WTC11 (cell line): ENCODE measurements at regions not wholly inside any gene's neighbourhood (a gene's known extent, or its start where the extent isn't known, plus 50 kb on each side); places are given as distances from the start of the nearest gene placed in this dataset.

Experiments used
- ATF2 ChIP-seq: sonication (generic); formaldehyde crosslinking; IDR thresholded peaks from 2 replicates; pipeline ENCODE4 v1.8.1; 2022; ENCODE audit warnings: low read depth, missing genetic modification reagents, borderline replicate concordance
- MYBL2 ChIP-seq: sonication (generic); formaldehyde crosslinking; IDR thresholded peaks from 2 replicates; pipeline ENCODE4 v1.8.1; 2023; ENCODE audit warnings: mild to moderate bottlenecking, moderate library complexity, missing genetic modification reagents
- ZNF671 ChIP-seq: fragments of 250-450 bp; sonication (Bioruptor Pico); IDR thresholded peaks from 2 replicates; pipeline ENCODE4 v1.8.0; 2021; ENCODE audit warnings: mild to moderate bottlenecking
- TF ChIP-seq, protein P1 (sequence below): fragments of 200-600 bp; IDR thresholded peaks from 2 replicates; pipeline ENCODE4 v1.8.0; 2022; ENCODE audit warnings: antibody characterized with exemption
- TF ChIP-seq, protein P2 (sequence below): sonication (generic); formaldehyde crosslinking; IDR thresholded peaks from 2 replicates; pipeline ENCODE4 v1.8.0; 2022; ENCODE audit warnings: mild to moderate bottlenecking, missing genetic modification reagents

- TF ChIP-seq ATF2 (CRISPR knock-in tag) (no peak), MYBL2 (CRISPR knock-in tag) (no peak), ZNF671 (CRISPR knock-in tag) (no peak)
- TF ChIP-seq, protein P1, sequence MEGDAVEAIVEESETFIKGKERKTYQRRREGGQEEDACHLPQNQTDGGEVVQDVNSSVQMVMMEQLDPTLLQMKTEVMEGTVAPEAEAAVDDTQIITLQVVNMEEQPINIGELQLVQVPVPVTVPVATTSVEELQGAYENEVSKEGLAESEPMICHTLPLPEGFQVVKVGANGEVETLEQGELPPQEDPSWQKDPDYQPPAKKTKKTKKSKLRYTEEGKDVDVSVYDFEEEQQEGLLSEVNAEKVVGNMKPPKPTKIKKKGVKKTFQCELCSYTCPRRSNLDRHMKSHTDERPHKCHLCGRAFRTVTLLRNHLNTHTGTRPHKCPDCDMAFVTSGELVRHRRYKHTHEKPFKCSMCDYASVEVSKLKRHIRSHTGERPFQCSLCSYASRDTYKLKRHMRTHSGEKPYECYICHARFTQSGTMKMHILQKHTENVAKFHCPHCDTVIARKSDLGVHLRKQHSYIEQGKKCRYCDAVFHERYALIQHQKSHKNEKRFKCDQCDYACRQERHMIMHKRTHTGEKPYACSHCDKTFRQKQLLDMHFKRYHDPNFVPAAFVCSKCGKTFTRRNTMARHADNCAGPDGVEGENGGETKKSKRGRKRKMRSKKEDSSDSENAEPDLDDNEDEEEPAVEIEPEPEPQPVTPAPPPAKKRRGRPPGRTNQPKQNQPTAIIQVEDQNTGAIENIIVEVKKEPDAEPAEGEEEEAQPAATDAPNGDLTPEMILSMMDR: no peak
- TF ChIP-seq, protein P2, sequence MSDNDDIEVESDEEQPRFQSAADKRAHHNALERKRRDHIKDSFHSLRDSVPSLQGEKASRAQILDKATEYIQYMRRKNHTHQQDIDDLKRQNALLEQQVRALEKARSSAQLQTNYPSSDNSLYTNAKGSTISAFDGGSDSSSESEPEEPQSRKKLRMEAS: no peak
Measured at GRCh38 chr6:45724027-45724426, 291.6 kb downstream of the CLIC5 start.
